Sciatic nerve (tissue), 2 donors: ENCODE measurements at regions not wholly inside any gene's neighbourhood (a gene's known extent, or its start where the extent isn't known, plus 50 kb on each side); places are given as distances from the start of the nearest gene placed in this dataset.

ENCODE experiments used
- ATAC-seq: fragments of 200-7000 bp; cut with Tn5 transposase; one replicate; pipeline ENCODE4 v1.9.1; 2020; ENCODE audit warnings: mild to moderate bottlenecking, moderate library complexity
- DNase-seq: peaks from one replicate; pipeline ENCODE4 v3.0.0-alpha.2; 2020; ENCODE audit warnings: low spot score
- intact Hi-C: fragments of 100-400 bp; cut with DNase I; formaldehyde crosslinking; loops from one replicate; pipeline ENCODE4 v1.14.2; 2022
- donor health status: DM: no; HTN: no; CAD: no.
- donor health status: DM: no; HTN: no; CAD: no.

DNA sequence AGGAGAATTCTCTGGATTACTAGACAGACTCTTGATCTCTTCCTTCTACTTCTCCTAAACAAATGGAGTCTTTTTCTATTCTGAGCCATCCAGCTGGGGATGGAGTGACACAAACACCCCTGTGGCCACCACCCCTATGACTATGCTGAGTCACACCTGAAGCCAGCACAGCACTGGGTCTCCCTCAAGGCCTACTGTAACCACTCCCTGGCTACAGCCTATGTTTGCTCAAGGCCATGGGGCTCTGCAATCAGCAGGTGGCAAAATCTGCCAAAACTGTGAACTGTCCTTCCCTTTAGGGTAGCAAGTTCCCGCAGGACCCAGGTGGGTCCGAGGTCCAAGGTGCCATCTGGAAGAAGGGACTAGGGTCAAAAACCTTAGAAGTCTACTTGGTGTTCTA is 132.3 kb downstream of the TINAG start:
- intact Hi-C loops, result no loop called here
- ATAC-seq (no peak), DNase-seq (no peak)

DNA sequence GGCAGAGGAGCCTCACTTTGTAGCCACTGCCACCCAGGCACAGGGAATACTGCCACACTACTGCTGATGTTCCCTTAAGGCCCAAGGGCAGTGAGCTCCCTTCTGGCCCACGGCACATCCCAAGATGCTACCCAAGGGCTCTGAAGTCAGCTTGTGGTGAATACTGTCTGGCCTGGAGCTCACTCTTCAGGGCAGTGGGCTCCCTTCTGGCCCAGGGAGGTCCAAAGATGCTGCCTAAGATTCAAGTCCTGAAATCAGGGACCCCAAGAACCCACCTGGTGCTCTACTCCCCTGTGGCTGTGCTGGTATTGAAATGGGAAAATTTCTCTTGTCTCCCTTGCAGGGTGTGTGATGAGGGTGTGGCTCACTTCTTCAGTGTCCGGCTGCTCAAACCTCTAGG is 132.8 kb downstream of the TINAG start:
- DNase-seq, result no peak
- ATAC-seq, result no peak
- intact Hi-C loops, result no loop called here

DNA sequence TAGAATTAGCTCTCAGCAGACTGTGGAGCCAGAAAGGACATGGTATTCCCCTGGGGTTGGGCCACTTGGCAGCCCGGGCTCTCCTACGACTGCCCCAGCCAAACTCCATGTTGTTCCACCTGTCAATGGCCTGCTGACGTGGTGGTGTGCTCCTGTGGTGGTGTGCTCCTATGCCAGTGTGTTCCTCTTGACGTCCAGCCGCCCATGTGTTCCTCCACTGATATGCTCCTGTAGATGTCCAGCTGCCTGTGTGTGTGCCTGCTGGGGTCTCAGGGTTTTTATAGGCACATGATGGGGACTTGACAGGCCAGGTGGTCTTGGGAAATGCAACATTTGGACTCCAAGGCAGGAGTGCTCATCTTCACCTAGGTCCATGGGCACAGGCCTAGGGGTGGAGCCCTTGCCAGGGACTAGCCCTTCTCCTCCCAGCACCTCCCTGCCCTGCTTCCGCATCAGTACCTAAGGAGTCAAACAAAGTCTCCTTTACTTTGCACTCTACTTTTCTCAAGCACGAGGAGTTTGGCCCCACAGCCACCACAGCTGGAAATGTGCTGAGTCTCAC is 133.5 kb downstream of the TINAG start:
- DNase-seq, result peak; percentile 25
- intact Hi-C loops, result no loop called here
- no peak for ATAC-seq

DNA sequence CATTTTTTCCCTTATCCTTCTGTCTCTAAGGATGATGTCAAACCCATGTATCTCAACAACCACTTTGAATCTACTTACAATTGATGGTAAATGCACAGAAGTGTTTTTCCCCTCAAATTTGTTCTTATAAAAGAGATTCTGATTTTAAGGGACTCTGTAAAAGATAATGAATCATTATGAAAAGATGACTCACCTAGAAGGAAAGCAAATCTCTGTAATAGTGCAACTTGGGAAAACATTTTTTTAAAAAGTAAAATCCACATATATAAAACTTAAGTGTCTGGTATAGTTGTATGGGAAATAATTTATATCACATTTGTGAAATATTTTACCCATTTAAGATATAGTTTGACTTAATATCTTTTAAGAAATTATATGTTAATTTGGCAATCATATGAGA is 137.0 kb downstream of the TINAG start:
- intact Hi-C loops, result no loop called here
- ATAC-seq (no peak), DNase-seq (no peak)

DNA sequence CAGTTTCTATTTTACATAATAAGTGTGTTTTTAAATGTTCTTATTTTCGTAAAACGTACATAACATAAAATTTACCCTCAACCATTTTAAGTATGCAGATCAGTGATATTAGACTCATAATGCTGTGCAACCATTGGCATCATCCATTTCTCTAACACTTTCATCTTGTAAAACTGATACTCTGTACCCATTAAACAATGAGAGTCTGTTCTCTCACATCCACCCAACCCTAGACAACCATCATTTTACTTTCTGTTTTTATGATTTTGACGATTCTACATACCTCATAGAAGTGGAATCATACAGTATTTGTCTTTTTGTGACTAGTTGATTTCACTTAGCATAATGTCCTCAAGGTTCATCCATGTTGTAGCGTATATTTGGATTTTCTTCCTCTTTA is 140.4 kb downstream of the TINAG start:
- no peak for DNase-seq
- intact Hi-C loops, result no loop called here
- no peak for ATAC-seq

DNA sequence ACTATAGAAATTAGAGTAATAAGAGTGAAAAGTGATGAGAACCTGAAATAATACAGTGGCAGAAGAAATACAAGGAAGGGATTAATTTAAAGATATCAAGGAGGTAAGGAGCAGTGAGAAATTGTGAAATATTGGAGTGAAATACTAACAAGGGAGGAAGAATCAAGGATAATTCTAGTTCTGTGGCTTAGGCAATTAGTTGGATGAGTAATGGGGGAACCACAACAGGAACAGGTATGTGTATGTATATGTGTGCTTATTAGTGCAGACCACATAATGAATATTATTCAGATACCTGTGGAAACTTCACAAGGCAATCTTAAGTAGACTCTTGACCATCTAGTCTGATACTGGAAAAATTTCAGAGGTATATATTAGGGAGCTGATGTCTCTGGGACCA is 143.3 kb downstream of the TINAG start:
- intact Hi-C loops, result no loop called here

DNA sequence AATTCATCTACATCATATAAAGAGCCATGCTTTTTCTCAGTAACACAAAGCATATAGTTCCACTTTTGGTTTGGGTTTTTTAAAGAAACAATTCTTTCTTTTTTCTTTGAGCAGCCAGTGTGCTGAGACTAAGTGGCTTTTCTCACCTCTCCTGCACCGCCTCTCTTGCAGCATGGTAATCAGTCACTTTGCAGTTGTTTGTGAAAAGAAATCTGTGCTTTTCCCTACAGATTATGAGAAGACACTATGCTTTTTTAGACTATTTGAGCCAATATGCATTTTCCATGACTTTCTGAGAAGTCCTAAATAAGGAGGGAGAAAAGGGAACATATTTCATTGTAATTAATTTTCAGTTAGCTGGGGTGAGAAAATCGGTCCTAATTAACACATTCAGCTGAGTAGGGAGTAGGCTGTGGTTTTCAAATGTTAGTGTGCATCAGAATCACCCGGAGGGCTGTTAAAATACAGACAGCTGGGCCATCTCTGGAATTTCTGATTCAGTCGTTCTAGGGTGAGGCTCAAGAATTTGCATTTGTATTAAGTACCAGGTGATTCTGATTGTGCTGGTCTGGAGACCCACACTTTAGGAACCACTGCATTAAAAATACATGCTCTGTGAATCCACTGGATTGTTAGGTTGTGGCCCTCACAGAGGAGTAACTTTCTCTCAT is 155.2 kb downstream of the TINAG start:
- DNase-seq, result no peak
- intact Hi-C loops, result no loop called here
- ATAC-seq, result no peak

More for the DNA sequence above, 143.3 kb downstream of the TINAG start:
- DNase-seq (no peak), ATAC-seq (no peak)

DNA sequence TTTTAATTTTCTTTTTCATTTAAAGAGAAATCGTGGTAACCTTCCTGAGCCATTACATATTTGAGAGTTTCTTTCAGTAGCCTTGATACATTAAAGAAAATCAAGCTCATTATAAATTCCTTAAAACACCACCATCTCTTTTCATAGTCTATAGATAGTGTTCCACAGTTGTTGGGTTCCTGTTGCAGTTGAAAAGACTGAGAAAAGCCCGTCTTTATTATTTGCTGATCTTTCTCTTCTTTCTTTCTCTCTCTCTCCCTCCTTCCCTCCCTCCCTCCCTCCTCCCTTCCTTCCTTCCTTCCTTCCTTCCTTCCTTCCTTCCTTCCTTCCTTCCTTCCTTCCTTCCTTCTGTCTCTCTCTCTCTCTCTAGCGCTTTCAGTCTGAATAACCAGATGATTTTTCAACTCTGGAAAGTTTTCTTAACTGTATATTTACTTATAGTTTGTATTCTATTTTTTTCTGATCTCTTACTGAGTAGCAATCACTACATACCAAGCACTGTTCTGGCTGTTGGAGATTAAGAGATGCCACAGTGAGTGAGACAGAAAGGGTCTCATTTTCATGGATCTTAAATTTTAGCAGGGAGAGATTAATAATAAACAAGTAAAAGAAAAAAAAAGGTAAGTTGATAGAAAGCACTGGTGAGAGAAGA is 157.5 kb downstream of the TINAG start:
- ATAC-seq, result no peak
- no peak for DNase-seq
- intact Hi-C loops, result no loop called here

DNA sequence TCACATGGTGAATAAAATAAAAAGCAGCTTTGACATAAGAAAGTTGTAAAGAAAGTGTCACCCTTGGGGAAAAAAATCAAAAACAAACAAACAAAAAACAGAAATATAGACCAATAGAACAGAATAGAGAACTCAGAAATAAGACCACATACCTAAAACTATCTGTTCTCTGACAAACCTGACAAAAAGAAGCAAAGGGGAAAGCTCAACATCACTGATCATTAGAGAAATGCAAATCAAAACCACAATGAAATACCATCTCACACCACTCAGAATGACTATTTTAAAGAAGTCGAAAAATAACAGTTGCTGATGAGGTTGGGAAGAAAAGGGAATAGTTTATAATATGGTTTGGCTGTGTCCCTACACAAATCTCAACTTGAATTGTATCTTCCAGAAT is 159.1 kb downstream of the TINAG start:
- ATAC-seq, result no peak
- intact Hi-C loops, result no loop called here

DNA sequence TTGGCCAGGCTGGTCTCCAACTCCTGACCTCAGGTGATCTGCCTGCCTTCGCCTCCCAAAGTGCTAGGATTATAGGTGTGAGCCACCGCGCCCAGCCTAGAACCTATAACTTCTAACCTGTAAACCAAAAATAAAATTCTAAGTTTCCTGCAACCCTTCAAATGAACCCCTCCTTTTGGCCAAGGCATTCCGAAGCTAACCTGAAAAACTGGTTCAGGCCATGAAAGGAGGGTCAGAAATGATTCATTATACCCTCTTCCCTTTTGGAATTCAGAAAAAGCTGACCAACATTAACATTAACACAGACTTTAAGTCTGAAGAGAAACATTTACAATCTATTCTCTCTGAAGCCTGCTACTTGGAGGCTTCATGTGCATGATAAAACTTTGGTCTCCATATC is 165.1 kb downstream of the TINAG start:
- intact Hi-C loops, result no loop called here
- ATAC-seq, result no peak
- no peak for DNase-seq

More for the DNA sequence above, 159.1 kb downstream of the TINAG start:
- no peak for DNase-seq

DNA sequence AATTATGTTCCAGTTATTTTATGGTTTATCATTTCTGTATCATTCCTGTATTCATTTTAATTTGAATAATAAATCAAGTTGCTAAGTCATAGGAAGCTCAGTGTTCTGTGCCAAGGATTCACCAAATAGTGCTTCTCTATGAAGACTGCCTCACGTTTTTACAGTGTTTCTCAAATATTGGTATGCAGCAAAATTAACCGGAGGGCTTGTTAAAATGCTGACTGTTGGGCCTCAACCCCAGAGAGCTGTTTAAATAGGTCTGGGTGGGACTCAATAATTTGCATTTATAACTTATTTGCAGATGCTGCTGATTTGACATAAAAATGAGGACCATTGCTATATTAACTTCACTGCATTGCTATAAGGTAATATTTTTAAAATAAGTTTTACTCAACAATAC is 166.7 kb downstream of the TINAG start:
- DNase-seq (no peak), ATAC-seq (no peak)
- intact Hi-C loops, result no loop called here

DNA sequence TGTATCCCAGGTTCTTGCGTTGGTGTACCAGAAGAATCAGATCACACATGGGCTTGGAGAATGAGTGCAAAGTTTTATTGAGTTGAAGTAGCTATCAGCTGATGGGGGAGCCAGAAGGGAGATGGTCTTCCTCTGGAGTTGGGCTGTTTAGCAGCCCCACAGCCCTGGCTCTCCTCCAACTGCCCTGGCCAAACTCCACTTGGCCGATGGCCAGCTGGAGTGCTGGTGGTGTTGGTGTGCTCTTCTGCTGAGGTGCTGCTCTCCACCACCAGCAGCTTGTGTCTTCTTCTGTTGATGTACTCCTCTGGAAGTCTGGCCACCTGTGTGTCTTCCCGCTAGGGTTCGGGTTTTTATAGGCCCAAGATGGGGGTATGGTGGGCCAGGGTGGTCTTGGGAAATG is 172.8 kb downstream of the TINAG start:
- intact Hi-C loops, result no loop called here
- ATAC-seq (no peak), DNase-seq (no peak)

DNA sequence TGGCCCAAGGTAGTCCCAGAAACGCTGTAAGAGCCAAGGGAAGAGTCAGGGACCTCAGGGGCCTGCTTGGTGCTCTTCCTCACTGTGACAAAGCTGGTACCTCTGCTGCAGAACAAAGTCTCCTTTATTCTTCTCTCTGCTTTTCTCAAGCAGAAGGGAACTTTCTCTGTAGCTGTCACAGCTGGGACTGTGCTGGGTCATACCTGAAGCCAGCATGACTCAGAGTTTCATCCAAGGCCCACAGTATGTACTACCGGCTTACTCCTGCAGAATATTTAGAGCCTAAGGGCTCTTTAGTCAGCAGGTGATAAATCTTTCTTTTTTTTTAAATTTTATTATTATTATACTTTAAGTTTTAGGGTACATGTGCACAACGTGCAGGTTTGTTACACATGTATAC is 183.2 kb downstream of the TINAG start:
- DNase-seq (no peak), ATAC-seq (no peak)
- intact Hi-C loops, result no loop called here

DNA sequence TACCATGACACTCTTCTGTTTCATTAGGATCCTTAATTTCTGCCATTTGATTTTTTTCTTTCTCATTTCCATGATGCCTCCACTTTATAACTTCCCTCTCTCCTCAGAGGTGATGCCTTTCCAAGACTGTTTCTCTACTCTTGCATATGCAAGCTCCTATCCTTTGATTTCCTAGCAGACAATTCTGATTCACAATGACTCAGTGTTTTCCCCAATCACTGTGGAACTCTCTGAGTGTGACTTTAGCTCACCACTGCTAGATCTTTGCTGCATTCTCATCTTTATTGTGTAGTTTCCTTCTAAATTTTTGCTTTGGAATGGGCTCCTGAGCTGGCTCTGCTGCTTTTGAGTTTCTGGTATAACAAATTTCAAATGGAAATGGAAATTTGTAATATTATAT is 184.9 kb downstream of the TINAG start:
- no peak for DNase-seq
- intact Hi-C loops, result no loop called here
- ATAC-seq, result no peak

DNA sequence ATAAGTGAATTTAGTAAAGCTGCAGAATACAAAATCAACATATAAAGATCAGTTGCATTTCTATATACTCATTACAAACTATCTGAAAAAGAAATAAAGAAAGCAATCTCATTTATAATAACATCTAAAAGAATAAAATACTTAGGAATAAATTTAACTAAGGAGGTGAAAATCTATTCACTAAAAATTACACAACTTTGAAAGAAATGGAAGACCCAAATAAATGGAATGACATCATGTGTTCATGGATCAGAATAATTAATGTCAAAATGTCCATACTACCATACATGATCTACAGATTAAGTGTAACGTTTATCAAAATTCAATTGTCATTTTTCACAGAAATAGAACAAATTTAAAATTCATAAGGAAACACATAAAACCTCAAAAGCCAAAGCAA is 194.9 kb downstream of the TINAG start:
- intact Hi-C loops, result no loop called here
- ATAC-seq, result no peak
- DNase-seq, result no peak

DNA sequence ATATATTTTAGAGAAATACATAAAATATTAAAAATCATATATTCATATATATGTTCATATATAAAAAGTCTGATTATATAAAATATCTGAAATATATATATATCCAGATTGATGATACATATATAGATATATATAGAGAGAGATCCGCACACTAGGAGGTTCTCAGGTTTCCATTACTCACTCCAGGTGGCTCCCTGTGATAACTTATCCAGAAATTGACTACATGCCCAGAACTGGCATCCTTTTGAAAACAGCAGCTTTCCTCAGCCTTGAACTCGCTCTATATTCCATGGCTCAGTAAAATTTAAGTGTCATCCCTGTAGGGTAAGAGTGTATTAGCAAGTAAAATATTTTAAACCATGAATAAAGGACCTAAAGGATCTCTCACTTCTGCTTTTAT is 206.8 kb downstream of the TINAG start:
- DNase-seq, result no peak
- ATAC-seq, result no peak
- intact Hi-C loops, result no loop called here

DNA sequence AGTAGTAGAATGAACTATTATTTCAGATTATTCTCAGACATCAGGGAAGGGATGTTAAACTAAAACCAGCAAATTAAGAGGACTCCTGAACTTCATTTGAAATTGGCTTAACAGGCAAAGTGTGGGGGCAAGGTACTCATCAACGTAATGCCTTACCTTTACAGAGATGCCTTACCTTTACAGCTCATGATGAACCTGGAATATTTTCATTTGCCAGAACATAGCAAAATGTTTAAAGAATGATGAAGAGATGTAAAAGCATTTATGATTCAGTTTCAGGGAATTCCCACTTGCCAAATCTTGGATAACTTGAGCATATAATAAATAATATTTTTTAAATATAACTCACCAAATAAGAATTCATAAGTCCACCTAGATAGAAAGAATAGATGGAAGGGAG is 207.5 kb downstream of the TINAG start:
- ATAC-seq (no peak), DNase-seq (no peak)
- intact Hi-C loops, result no loop called here

DNA sequence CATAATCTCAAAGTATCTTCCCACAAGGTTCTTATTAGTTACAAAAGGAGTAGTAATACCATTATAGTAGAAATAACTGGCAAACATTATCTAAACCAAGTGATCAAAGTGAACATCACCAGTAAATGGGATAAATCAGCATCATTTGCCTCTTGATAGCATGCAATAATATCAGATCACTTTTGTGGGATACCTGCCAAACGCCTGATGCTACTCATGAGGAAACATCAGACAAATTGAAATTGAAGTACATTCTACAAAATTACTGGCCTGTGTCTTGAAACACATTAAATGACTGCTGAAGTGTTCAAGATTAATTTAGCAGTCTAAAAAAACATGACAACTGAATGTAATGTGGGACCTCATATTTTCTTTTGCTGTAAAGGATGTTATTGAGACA is 208.1 kb downstream of the TINAG start:
- intact Hi-C loops, result no loop called here
- ATAC-seq (no peak), DNase-seq (no peak)

DNA sequence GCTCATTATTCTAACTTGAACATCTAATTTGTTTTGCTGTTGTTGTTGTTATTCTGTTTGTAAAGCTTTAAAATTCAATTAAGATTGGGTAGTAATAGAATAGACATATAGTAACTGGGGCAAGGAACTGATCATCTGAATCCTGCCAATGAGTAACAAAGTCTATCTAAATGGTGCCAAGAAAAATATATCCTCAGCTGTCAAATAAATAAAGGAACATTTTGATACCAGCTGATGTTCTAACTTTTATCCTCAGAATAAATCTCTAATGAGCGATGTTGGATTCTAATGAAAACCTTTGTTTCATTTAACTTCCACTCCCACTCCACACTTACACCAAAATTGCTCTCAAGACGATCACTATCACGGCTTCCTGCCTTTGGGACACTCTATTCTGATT is 210.9 kb downstream of the TINAG start:
- intact Hi-C loops, result no loop called here
- ATAC-seq (no peak), DNase-seq (no peak)

DNA sequence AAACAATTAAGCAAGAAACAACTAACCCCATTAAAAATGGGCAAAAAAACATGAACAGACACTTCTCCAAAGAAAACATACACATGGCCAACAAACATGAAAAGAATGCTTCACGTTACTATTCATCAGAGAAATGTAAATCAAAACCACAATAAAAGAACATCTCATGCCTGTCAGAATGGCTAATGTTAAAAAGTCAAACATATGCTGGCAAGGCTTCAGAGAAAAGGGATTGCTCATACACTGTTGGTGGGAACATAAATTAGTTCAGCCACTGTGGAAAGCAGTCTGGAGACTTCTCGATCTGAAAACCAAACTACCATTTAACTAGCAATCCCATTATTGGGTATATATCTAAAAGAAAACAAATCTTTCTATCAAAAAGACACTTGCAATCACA is 217.5 kb downstream of the TINAG start:
- ATAC-seq (no peak), DNase-seq (no peak)
- intact Hi-C loops, result no loop called here

DNA sequence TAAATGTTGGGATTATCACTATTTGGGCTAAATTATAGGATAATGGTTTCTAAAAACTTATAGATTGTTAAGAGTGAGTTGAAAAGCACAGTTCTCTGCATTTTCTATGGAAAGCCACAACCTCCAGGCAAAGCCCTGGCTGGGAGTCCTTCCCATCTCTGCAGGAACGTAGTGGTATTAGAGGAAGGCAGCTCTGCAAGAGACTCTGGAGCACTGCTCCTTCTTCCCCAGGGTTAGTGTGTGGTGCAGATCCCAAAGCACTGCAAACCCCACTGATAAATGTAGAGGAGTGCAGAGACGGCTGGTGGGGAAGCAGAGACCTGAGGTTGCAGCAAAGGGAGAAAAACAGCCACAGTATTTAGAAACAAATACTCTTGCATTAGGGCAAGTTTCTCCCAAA is 225.3 kb downstream of the TINAG start:
- intact Hi-C loops, result no loop called here
- no peak for DNase-seq

More for the DNA sequence above, 225.3 kb downstream of the TINAG start:
- no peak for ATAC-seq
